GM12872 (cell line): ENCODE measurements at regions not wholly inside any gene's neighbourhood (a gene's known extent, or its start where the extent isn't known, plus 50 kb on each side); places are given as distances from the start of the nearest gene placed in this dataset.

Experiments used
- CTCF ChIP-seq: IDR thresholded peaks from 3 replicates; pipeline ENCODE4 v1.5.1; 2011; ENCODE audit warnings: low read depth, mild to moderate bottlenecking, low read length, moderate library complexity; ENCODE audit not compliant: insufficient read depth

GRCh38 chr1:185531838-185532237 is 202.4 kb upstream of the HMCN1 start:
- TF ChIP-seq CTCF: no peak

DNA sequence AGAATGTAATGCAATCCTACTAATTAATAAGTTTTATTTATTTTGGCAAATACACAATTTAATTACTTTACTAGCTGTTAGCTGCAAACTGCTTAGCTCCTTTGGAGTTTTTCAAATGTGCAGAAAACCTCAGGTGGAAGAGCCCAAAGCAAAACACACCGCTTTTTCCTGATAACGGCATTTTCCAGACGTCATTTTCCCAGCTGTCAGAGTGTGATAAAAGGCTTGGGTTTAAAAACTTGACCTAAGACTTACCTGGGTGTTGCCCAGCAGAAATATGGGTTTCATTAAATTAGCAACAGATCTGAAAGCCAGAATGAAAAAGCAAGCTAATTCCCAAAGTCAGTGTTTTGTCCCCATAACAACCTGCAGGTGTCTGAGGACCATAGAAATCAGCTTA is 204.0 kb upstream of the HMCN1 start:
- no peak for TF ChIP-seq CTCF

DNA sequence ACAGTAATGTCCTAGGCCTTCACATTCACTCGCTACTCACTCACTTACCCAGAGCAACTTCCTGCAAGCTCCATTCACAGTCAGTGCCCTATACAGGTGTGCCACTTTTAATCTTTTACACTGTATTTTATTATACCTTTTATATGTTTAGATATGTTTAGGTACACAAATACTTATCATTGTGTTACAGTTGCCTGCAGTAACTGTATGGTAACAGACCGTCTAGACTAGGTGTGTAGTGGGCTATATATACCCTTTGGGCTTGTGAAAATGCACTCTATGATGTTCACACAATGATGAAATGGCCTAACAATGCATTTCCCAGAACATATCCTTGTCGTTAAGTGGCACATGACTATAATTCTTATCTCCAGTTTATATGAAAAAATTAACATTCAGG is 204.5 kb upstream of the HMCN1 start:
- TF ChIP-seq CTCF: no peak

DNA sequence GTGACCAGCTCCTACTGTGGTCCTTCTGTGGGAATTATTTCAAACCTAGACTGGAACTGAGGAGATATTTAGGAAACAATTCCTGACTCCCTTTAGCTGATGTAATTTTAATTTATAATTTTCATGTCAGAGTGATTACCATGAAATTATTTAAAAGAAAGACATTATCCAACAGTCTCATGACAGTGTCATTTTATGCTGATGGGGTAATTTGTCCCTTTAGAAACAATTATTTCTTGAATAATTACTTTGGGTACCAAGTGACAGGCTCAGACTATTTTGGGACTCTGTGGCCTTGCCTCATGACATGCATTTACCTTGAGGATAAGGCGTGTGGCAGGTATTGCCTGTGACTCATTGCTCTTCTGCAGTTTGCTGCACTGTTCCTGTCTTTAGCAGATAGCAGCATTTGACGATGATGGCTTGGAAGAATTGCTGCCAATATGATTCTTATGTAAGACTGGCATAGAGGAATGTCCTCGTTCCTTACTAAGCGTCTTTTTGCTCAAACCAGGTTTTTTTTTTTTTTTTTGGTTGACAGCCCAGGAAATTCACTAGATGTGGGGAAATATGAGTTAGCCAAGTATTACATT is 206.0 kb upstream of the HMCN1 start:
- no peak for TF ChIP-seq CTCF

GRCh38 chr1:185526344-185527307 is 207.6 kb upstream of the HMCN1 start:
- no peak for TF ChIP-seq CTCF

- TF ChIP-seq CTCF: no peak
Measured at GRCh38 chr1:185520188-185520920, 203.3 kb upstream of the IVNS1ABP start.

- TF ChIP-seq CTCF: no peak
Measured at GRCh38 chr1:185517808-185518419, 200.9 kb upstream of the IVNS1ABP start.
